ENCODE measurements at regions not wholly inside any gene's neighbourhood (a gene's known extent, or its start where the extent isn't known, plus 50 kb on each side); places are given as distances from the start of the nearest gene placed in this dataset.

DNA sequence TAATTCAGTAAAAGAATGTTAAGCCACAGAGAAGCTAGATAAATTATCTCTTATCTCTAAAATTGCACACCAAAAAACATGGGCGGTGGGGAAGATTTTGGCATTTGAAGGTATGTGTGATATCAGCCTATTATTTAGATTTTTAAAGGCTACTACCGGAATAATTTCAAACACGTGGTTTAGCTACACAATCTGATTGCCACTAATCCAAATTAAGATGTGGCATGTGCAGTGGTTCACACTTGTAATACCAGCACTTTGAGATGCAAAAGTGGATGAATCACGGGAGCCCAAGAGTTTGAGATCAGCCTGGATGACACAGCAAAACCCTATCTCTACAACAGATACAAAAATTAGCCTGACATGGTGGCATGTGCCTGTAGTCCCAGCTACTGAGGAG lies 584.5 kb downstream of the HS3ST4 start:
- TF ChIP-seq, protein P1, sequence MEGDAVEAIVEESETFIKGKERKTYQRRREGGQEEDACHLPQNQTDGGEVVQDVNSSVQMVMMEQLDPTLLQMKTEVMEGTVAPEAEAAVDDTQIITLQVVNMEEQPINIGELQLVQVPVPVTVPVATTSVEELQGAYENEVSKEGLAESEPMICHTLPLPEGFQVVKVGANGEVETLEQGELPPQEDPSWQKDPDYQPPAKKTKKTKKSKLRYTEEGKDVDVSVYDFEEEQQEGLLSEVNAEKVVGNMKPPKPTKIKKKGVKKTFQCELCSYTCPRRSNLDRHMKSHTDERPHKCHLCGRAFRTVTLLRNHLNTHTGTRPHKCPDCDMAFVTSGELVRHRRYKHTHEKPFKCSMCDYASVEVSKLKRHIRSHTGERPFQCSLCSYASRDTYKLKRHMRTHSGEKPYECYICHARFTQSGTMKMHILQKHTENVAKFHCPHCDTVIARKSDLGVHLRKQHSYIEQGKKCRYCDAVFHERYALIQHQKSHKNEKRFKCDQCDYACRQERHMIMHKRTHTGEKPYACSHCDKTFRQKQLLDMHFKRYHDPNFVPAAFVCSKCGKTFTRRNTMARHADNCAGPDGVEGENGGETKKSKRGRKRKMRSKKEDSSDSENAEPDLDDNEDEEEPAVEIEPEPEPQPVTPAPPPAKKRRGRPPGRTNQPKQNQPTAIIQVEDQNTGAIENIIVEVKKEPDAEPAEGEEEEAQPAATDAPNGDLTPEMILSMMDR (optimal IDR thresholded peaks at IDR 0.05 in 1 of 3, IDR thresholded peaks at IDR 0.05 in 1 of 3, conservative IDR thresholded peaks at IDR 0.05 in 1 of 3; ENCODE audit: extremely low read depth in 1 of 3, insufficient read depth in 2 of 3, low read length in 3 of 3), result no peak
- no peak for TF ChIP-seq EZH2 (IDR thresholded peaks at IDR 0.05; ENCODE audit: low read length)
